ENCODE measurements at regions not wholly inside any gene's neighbourhood (a gene's known extent, or its start where the extent isn't known, plus 50 kb on each side); places are given as distances from the start of the nearest gene placed in this dataset.

DNA sequence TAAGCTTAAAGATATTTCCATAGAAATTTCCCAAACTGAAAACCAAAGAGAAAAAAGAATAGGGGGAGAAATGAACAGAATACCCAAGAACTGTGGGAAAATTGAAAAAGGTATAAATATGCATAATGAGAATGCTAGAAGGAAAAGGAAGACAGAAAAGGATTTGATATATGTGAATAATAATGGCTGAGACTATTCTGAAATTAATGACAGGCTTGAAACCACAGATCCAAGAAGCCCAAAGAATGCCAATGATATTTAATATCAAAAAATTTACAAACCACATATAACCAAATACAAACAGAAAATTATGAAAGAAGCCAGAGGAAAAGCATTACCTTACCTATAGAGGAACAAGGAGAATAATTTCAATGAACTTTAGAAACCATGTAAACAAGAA lies 153.0 kb downstream of the ANXA2 start:
- ChIA-PET POLR2A (no interaction called here), CTCF (no interaction called here)
- peaks cover 8% of the 10 kb centered on the region for H3K9me3 Mint-ChIP-seq
- DNase-seq (no peak), ATAC-seq (ENCODE audit: low read depth) (no peak)
- TF ChIP-seq CTCF (IDR thresholded peaks at IDR 0.05) = no peak
- no peak overlapping the region for H3K27ac Mint-ChIP-seq
- no peak overlapping the region for H3K4me3 Mint-ChIP-seq
- H3K27me3 Mint-ChIP-seq = peaks cover 16% of the 10 kb centered on the region
- no peaks in the 10 kb centered on the region for H3K36me3 Mint-ChIP-seq (ENCODE audit: low read depth)
- H3K4me1 Mint-ChIP-seq = no peaks in the 10 kb centered on the region
- intact Hi-C loops (cut with micrococcal nuclease) = no loop called here

- intact Hi-C loops (cut with micrococcal nuclease) = no loop called here
- no peaks in the 10 kb centered on the region for H3K4me1 Mint-ChIP-seq
- ChIA-PET CTCF (interaction anchor here (0.5 kb wide), 1 partner anchor 549 kb away, joined by 3 read pairs; no protein-coding TSS in a partner anchor), POLR2A (no interaction called here)
- H3K36me3 Mint-ChIP-seq (ENCODE audit: low read depth) = no peaks in the 10 kb centered on the region
- ATAC-seq (ENCODE audit: low read depth) (no peak), DNase-seq (no peak)
- H3K27ac Mint-ChIP-seq = no peak overlapping the region
- TF ChIP-seq CTCF (IDR thresholded peaks at IDR 0.05) = no peak
- H3K4me3 Mint-ChIP-seq = no peak overlapping the region
- no peaks in the 10 kb centered on the region for H3K9me3 Mint-ChIP-seq
- H3K27me3 Mint-ChIP-seq = peaks cover 24% of the 10 kb centered on the region
These were observed 147.5 kb downstream of the ANXA2 start for GRCh38 chr15:60250316-60250715.

- intact Hi-C loops (cut with micrococcal nuclease) = no loop called here
- ATAC-seq (ENCODE audit: low read depth) = no peak
- no peak overlapping the region for H3K27ac Mint-ChIP-seq
- TF ChIP-seq CTCF (IDR thresholded peaks at IDR 0.05) = no peak
- H3K4me1 Mint-ChIP-seq = no peaks in the 10 kb centered on the region
- ChIA-PET POLR2A (no interaction called here), CTCF (no interaction called here)
- H3K9me3 Mint-ChIP-seq = no peaks in the 10 kb centered on the region
- no peak for DNase-seq
- H3K36me3 Mint-ChIP-seq (ENCODE audit: low read depth) = no peaks in the 10 kb centered on the region
- no peak overlapping the region for H3K4me3 Mint-ChIP-seq
- H3K27me3 Mint-ChIP-seq = peaks cover 24% of the 10 kb centered on the region
These were observed 146.3 kb downstream of the ANXA2 start for GRCh38 chr15:60251300-60252070.

DNA sequence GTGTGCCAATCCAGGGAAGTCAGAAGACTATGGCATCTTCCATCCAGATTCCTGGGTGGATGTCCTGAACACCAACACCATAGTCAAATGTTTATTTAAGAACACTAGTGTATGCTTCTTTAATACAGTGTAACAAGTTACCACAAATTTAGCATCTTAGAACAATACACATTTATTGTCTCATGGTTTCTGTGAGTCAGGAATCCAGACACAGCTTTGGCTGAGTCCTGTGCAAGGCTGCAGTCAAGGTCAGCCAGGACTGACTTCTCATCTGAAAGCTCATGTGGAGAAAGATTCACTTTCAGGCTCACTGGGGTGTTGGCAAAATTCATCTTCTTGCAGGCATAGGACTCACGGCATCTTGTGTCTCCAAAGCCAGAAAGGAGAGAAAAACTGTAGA lies 143.4 kb downstream of the ANXA2 start:
- intact Hi-C loops (cut with micrococcal nuclease) = no loop called here
- TF ChIP-seq CTCF (IDR thresholded peaks at IDR 0.05) = no peak
- Mint-ChIP-seq H3K9me3 (no peaks in the 10 kb centered on the region), H3K4me3 (no peak overlapping the region), H3K36me3 (ENCODE audit: low read depth) (no peaks in the 10 kb centered on the region), H3K4me1 (no peaks in the 10 kb centered on the region), H3K27me3 (peaks cover 30% of the 10 kb centered on the region), H3K27ac (no peak overlapping the region)
- ChIA-PET POLR2A (no interaction called here), CTCF (no interaction called here)
- ATAC-seq (ENCODE audit: low read depth) (no peak), DNase-seq (no peak)

- CTCF ChIA-PET = no interaction called here
- no peak overlapping the region for H3K4me3 Mint-ChIP-seq
- no peak for DNase-seq
- no peak overlapping the region for H3K27ac Mint-ChIP-seq
- TF ChIP-seq CTCF (IDR thresholded peaks at IDR 0.05) = no peak
- no peak for ATAC-seq (ENCODE audit: low read depth)
- intact Hi-C loops (cut with micrococcal nuclease) = no loop called here
- no peaks in the 10 kb centered on the region for H3K4me1 Mint-ChIP-seq
- H3K27me3 Mint-ChIP-seq = peaks cover 28% of the 10 kb centered on the region
- POLR2A ChIA-PET = no interaction called here
- H3K36me3 Mint-ChIP-seq (ENCODE audit: low read depth) = no peaks in the 10 kb centered on the region
- no peaks in the 10 kb centered on the region for H3K9me3 Mint-ChIP-seq
These were observed 142.4 kb downstream of the ANXA2 start for GRCh38 chr15:60255390-60255789.

Data from activated B cell treated with CpG ODN at 0.5 μM for 24 hours (primary cell).